ENCODE measurements at regions not wholly inside any gene's neighbourhood (a gene's known extent, or its start where the extent isn't known, plus 50 kb on each side); places are given as distances from the start of the nearest gene placed in this dataset.

DNA sequence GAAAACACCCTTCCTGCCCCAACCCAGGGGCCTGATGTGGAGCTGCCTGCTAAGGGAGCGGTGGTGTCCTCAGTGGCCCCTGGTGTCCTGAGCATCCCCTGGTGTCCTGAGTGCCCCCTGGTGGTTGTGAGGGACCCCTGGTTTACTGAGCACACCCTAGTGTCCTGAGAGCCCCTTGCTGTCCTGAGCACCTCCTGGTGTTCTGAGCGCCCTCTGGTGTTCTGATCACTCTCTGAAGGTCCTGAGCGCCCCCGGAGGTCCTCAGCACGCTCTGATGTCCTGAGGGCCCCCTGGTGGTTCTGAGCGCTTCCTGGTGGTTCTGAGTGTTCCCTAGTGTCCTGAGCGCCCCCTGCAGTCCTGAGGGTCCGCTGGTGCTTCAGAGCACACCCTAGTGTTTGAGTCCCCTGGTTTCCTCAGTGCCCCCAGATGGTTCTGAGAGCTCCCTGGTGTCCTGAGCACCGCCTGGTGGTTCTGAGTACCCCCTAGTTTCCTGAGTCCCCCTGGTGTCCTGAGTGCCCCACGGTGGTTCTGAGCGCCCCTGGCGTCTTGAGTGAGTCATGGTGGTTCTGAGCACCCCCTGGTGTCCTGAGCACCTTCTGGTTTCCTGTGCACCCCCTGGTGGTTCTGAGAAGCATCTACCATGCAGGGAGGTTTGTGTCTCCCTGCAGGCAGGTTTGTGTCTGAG, 1004.2 kb downstream of the TMEM121 start:
- TF ChIP-seq CEBPB (IDR thresholded peaks at IDR 0.05), result no peak
- TF ChIP-seq CREB1 (IDR thresholded peaks at IDR 0.05; ENCODE audit: low read depth), result no peak
- TF ChIP-seq EP300 (IDR thresholded peaks at IDR 0.05; ENCODE audit: borderline replicate concordance), result no peak
- TF ChIP-seq, protein P1, sequence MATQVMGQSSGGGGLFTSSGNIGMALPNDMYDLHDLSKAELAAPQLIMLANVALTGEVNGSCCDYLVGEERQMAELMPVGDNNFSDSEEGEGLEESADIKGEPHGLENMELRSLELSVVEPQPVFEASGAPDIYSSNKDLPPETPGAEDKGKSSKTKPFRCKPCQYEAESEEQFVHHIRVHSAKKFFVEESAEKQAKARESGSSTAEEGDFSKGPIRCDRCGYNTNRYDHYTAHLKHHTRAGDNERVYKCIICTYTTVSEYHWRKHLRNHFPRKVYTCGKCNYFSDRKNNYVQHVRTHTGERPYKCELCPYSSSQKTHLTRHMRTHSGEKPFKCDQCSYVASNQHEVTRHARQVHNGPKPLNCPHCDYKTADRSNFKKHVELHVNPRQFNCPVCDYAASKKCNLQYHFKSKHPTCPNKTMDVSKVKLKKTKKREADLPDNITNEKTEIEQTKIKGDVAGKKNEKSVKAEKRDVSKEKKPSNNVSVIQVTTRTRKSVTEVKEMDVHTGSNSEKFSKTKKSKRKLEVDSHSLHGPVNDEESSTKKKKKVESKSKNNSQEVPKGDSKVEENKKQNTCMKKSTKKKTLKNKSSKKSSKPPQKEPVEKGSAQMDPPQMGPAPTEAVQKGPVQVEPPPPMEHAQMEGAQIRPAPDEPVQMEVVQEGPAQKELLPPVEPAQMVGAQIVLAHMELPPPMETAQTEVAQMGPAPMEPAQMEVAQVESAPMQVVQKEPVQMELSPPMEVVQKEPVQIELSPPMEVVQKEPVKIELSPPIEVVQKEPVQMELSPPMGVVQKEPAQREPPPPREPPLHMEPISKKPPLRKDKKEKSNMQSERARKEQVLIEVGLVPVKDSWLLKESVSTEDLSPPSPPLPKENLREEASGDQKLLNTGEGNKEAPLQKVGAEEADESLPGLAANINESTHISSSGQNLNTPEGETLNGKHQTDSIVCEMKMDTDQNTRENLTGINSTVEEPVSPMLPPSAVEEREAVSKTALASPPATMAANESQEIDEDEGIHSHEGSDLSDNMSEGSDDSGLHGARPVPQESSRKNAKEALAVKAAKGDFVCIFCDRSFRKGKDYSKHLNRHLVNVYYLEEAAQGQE (IDR thresholded peaks at IDR 0.05; ENCODE audit: low read depth), result no peak
- no peak for TF ChIP-seq RAD21 (IDR thresholded peaks at IDR 0.05; ENCODE audit: low read depth)
- TF ChIP-seq TAF1 (IDR thresholded peaks at IDR 0.05; ENCODE audit: low read depth), result no peak
- no peak for TF ChIP-seq YY1 (IDR thresholded peaks at IDR 0.05; ENCODE audit: low read depth)
- TF ChIP-seq TEAD4 (IDR thresholded peaks at IDR 0.05), result no peak
- TF ChIP-seq NFIC (IDR thresholded peaks at IDR 0.05), result no peak
- TF ChIP-seq, protein P2, sequence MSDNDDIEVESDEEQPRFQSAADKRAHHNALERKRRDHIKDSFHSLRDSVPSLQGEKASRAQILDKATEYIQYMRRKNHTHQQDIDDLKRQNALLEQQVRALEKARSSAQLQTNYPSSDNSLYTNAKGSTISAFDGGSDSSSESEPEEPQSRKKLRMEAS (IDR thresholded peaks at IDR 0.05), result no peak
